HG03469 (cell line): ENCODE measurements at regions not wholly inside any gene's neighbourhood (a gene's known extent, or its start where the extent isn't known, plus 50 kb on each side); places are given as distances from the start of the nearest gene placed in this dataset.

ENCODE experiments used
- ATAC-seq: cut with Tn5 transposase; IDR thresholded peaks from one replicate; pipeline ENCODE4 v1.9.1; 2021; ENCODE audit warnings: mild to moderate bottlenecking, moderate library complexity, moderate number of reproducible peaks; ENCODE audit not compliant: unreplicated experiment

DNA sequence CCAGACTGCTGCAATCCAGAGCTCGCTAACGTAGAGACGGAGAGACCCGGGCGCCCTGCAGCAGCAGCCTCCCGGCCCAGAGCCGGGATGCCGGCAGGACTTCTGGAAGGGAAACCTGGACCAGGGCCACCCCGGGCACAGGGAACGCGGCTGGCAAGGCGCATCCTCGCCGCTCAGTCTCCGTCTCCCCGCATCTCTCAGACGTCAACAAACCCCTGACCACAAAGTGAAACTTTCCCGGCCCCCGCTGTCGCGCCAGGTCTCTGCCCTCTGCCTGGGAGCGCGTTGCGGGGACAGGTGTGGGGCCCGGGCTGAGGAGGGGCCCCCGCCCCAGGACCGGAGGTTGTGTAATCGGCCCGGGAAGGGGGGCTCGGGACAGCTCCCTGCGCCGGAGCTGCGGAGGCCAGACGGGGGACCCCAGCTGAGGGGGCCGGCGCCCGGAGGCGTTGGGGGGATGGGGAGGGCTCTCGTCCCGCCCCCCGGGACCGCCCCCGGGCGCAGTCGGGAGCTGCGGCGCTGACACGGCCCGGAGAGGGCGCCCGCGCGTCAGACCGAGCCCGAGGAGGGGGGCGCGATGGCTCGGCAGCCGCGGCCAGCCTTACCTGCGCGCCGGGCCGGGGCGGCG lies 116.6 kb upstream of the HIVEP3 start:
- peak; percentile 41 for ATAC-seq

DNA sequence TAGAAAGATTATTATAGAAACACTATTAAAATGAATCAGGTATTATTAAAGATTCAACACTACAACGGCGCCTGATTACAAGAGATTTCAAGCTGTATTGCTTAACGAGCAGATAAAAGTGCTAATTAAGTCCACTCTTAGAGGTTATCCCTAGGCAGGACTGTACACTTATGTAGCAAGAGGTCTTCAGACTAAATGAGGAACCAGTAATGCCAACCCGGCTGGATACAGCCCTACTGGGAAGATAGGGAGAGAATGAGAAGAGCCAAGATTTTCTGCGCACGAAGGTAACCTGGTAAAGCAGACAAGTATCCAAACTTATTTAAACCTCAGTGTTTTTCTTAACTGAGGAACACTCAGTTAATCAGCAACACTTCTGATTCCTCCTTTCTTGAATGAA lies 115.7 kb upstream of the HIVEP3 start:
- ATAC-seq = no peak

DNA sequence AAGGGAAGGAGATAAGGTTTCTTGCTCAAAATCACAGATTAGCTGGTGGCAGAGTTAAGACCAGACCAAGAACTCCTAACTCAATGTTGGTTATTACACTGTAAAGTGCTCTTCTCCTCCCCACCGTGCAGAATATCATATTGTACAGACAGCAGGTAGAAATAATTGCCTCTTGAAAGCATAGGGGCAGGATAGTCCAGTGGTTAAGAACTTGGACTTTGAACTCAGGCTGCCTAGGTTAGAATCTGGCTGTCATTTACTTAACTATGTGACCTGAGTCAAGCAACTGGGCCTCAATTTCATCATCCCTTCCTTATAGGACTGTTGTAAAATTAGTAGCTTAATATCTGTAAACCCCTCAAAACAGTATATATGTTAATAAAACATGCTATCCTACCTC lies 114.9 kb upstream of the HIVEP3 start:
- no peak for ATAC-seq

DNA sequence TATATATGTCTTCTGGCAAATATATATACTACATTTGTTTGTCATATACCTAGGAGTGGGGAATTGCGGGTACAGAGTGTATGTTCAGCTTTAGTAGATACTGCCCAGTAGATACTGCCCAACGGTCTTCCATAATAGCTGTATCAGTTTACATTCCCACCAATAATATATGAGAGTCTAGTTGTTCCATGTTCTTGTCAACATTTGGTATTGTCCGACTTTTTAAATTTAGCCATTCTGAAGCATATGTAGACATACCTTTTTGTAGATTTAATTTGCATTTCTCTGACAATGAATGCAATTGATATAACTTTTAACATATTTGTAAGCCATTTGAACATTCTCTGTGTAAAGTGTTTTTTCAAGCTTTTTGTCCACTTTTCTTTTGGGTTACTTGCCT lies 99.0 kb upstream of the HIVEP3 start:
- no peak for ATAC-seq

DNA sequence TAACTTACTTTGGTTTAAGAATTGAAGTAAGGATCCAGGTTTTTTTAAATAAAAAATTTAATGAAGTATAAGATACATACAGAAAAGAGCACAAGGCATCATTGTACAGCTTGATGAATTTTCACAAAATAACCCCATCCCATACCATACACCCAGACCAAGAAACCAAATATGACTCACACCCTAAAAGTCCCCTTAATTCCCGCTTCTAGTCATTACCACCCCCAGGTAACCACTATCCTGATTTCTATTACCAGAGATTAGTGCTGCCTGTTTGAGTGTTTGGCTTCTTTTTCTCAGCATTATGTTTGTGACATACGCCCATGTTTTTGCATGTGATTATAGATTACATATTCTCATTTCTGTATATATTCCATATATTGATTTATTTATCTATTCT lies 98.5 kb upstream of the HIVEP3 start:
- no peak for ATAC-seq

DNA sequence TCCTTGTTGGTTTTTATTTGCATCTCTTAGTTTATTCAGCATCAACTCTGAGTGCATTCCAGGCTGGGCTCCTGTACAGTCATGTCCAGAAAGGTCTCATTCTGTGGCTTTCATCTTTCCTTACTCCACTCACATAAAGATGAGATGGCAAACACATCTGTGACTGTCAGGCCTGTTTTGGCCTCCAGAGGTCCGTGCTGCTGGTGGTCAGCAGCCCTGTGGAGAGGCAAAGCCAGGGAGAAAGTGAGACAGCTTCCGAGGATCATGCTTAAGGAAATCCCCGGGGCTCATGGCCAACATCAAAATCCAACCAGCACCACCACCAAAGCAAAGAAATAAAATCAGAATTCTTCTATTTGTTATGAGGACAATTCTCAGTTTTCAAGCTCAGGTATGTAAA lies 96.1 kb upstream of the HIVEP3 start:
- ATAC-seq = no peak

DNA sequence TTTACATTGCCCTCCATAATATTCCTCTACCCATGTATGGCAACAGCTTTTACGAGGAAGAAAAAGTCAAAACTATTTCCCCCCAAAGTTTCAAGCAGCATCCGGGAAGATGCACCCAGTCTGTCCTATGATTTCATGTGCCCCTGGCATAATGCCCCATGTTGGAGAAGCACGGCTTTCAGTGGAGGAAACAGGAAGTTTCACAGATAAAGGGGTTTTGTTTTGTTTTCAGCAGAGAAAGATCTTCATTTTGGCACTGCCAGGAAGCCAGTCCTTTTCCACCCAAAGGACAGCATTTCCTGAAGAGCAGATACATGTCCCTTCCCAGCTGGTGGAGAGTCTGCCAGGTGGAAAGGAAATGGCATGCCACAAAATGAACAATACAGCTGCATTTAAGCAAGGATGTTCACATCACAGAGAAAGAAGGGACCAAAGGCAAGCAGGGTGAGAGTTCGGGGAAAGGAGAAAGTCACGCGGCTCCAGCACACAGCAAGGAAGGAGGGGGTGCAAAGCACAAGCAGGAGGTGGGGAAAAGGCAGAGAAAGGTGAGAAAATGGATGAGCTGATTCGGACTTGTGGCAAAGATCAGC lies 95.3 kb upstream of the HIVEP3 start:
- no peak for ATAC-seq

DNA sequence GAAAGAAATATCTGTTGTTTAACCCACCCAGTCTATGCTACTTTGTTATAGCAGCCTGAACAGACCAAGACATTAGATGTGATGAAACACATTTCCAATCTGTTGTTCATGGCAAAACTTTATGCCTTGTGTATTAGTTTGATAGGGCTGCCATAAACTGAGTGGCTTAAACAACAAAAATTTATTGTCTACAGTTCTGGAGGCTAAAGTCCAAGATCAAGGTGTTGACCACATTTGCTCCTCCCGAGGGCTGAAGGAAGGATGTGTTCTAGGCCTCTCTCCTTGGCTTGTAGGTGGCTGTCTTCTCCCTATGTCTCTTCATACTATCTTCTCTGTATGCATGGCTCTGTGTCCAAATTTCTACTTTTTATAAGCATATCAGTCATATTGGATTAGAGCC lies 94.1 kb upstream of the HIVEP3 start:
- ATAC-seq = no peak

DNA sequence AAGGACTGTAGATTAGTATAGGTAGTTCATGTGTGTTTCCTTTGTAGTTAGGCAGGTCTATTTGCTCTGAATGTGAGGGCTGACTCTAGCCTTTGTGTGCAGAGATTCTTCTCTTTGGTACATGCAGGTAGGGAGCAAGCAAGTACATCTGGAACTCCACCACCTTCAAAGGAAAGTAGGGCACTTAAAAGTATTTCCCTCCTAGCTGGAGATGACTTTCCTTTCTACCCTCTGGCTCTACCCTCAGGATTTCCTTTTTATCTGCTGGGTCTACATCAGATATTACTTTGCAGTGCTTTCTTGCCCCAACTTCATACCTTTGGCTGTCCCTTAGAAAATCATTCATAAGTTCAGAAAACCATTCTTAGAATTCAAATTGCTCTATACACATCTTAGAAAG lies 91.7 kb upstream of the HIVEP3 start:
- no peak for ATAC-seq

DNA sequence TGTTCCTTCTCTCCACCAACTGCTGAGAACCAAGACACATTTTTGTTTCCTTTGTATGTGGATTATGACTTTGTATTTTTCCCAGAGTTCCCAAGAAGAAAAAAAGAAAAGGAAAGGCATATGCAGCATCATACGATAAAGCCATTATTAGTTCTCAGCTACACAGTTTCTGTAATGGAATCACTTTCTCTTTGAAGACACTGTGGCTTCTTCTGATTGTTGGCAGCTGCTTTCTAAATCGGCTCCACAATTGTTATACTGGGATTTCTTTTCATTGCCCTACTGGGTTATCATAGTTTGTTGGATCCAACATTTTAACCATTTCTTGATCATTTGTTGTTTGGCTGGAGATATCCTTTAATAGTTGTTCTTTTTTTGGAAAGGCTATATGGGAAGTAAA lies 89.5 kb upstream of the HIVEP3 start:
- ATAC-seq = no peak

DNA sequence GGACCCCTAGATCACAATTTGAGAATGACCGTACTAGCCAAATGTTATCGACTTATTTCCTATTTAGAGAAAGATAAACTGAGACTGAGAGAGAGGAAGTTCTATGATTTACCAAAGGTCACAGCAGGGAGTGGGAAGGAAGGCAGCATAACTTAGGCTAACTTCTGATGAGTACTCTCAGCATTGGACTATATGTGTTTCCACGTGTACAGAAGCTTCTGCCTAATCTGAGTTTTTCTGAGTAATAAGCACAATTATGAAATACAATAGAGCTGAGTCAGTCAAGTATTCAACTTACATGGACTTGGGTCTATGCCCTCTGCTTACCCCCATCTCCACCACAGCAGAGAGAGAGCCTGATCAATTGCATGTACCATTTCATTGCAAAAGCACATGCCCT lies 88.1 kb upstream of the HIVEP3 start:
- ATAC-seq = no peak

DNA sequence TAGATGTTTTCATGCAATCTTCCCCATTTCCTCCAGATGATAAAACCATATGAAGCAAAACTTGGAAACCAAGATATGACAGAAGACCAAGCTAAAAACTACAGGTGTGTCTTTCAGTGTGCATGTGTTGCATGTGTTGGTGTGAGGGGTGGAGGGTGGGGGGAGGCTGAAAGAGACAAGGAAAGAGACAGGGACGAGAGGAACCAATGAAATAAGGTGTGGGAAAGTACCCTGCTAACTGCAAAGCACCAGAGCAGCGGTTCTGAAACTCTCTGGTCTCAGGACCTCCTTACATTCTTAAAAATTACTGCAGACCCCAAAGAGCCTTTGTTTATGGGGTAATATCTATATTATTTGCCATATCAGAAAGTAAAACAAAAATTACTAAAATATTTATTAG lies 87.4 kb upstream of the HIVEP3 start:
- ATAC-seq = no peak

DNA sequence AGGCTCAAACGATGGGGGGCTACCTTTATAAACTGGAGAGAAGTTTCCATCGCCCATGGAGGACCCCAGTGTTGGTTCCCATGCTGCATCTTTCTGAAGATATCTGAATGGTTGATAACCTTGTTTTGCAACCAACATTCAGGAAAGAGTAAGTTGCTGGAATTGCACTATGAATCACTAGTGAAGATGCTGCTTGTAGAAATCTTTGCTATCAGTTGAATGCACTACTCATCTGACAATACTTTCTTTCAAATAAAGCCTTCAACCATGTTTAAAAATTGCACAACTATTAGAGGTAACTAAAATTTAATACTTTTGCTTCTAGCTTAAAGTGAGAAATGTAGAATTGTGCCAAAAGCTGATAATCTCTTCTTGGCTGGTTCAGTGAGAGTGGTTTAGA lies 86.8 kb upstream of the HIVEP3 start:
- no peak for ATAC-seq

DNA sequence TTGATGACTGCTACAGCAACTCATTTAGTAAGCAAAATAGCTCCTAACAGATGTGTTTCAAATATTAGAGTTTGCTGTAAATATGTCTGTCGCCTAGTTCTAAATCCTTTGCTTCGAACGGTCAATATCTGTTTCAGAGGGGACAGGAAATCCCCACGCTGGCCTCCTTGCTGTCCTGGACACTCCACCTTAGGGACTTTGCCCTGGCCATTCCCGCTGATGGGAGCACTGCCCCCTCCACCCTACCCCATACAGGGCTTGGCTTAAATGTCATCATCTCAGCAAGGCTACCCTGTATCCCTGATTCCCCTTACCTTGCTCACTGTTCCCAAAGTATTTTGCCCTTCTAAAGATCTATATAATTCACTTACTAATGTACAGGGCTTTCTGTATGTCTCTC lies 86.1 kb upstream of the HIVEP3 start:
- no peak for ATAC-seq

DNA sequence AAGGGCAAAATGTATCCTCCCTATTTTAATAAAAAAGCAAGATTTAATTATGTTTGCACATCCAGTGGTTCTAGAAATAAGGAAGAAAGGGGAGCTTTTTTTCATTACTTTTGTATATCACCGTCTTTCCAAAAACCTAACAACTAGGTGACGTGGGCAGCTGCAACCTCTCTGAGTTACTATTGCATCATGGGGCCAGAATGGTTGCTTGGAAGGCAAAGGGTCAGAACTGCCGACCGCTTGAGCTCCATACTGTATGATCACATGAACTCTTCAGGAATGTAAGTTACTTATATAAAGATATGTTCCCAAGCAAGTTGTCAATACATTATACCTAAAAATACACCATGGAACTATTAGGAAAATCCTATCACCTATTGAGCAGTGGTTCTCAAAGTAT lies 85.6 kb upstream of the HIVEP3 start:
- ATAC-seq = no peak

DNA sequence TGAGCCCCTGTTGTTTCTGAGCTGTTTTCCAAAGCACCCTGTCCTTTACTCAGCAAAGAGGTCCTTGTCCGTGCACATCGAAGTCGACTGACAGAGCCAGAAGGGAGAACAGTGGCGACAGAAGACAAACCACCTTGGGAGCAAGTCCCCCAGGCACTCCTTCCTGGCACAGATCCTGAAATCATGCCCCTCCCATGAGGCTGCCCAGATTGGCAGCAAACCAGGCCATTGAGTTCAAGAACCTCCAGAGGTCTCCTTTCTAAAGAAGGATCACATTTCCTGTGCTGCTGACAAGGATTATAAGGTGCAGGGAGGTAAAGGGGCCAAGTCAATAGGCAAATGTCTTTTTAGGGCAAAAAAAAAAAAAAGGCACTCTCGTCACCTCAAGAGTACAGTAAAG lies 84.7 kb upstream of the HIVEP3 start:
- ATAC-seq = no peak

DNA sequence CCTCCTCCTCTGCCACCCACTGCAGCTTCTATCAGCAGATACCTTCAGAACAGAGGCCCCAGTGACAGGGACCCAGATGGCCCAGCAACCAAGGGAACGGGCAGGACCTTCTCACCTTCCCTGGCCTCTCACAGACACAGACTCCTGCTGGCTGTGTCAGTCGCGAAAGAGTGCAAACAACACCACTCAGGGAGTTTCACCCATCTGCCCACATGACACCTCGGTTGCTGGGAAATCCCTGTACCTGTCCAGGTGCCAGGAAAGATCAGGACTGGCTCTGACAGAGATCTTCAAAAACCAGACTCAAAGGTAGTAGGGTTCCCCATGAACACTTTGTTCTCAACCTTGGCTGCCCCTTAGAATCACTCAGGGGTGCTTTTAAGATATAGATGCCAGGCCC lies 83.5 kb upstream of the HIVEP3 start:
- ATAC-seq = no peak

DNA sequence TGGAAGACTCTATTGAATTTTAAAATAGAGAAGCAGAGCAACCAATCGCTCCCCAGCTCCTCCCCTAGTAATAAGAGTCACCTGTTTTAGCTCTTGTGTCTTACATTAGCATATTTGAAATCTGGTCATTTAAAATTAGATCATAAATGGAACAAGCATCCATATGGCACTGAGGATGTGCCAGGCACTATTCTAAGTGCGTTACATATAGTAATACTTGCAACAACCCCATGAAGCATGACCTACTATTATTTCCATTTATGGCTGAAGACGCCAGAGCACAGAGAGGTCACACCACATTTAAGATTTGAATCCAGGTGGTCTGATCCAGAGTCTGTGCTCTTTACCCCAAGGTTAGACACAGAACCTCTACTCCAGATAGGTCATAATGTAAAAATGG lies 82.0 kb upstream of the HIVEP3 start:
- no peak for ATAC-seq

DNA sequence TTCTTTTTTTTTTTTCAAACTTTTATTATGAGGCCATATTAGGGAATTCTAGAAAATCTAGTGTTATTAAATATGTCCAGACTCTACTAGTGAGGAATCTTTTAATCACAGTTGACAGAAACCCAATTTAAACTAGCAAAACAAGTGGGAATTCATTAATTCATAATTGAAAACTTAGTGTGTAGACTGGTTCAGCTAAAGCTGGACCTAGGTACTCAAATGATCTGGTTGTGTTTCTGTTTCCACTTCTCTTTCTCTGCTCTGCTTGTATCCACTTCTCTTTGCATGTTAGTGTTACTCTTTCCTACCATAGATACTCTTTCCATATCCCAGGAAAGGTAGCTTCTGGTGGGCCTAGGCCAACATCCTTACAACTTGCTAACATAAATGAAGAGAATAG lies 81.2 kb upstream of the HIVEP3 start:
- ATAC-seq = no peak

DNA sequence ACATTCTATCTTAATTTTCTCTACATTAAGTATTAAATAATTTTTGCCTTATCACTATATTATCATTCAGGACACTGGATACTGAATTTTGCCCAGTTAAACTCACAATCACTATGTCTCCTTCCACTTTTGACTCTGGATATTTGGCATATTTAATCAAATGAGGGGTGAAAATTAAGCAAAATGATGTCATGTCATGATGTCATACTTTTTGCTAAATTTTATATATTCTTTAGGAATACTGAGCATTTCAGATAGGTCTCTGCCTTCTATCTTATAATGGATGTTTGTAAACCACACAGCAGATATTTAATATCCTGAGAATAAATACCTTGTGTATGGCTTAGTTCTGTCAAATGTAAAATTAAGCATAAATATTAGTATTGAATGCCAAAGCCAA lies 79.5 kb upstream of the HIVEP3 start:
- ATAC-seq = no peak

DNA sequence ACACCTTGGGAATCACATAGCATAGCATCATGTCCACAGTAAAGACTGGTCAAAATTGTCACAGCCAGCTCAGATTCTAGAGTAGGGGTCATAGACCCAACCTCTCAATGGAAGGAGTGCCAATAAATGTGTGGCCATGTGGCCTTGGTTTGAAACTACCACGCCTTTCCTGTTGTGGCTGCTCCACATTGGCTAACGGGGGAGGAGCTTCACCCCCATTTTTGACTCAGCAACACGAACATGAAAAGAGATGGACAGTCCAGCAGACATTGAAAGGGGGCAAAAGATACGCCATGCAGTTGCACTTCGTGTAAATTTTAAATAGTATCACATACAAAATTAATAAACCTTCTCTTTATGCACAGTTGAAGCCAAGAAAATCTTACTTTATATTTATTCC lies 78.4 kb upstream of the HIVEP3 start:
- no peak for ATAC-seq

DNA sequence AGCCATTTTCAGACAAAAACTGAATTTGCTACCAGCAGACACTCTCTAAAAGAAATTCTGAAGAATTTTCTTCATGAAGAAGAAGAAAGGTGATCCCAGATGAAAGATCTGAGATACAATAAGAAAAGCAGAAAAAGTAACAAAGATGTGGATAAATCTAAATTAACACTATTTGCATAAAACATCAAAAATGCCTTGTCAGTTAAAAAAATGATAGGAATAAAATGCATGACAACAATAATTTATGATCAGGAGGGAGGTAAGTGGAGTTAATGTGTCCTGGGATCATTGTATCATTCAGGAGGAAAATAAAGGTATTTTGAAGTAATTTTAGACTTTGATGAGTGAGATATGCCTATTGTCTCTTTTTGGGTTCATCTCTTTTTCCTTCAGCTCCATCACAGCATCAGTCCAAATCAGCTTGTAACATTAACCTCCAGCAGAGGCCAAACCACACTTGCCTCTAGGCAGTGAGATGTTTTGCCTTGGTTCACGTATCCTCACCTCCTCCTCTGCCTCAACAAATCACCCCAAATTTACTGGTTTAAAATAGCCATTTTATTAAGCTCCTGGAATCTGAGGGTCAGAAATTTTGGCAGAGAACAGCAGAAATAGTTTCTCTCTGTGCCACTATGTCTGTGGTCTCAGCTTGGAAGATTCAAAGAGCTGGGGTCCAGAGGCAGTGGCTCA lies 76.9 kb upstream of the HIVEP3 start:
- no peak for ATAC-seq
